Fibroblast of skin of right quadriceps (primary cell): ENCODE measurements at regions not wholly inside any gene's neighbourhood (a gene's known extent, or its start where the extent isn't known, plus 50 kb on each side); places are given as distances from the start of the nearest gene placed in this dataset.

Experiments
- DNase-seq: peaks from one replicate; pipeline ENCODE4 v3.0.0-alpha.2; 2013

DNA sequence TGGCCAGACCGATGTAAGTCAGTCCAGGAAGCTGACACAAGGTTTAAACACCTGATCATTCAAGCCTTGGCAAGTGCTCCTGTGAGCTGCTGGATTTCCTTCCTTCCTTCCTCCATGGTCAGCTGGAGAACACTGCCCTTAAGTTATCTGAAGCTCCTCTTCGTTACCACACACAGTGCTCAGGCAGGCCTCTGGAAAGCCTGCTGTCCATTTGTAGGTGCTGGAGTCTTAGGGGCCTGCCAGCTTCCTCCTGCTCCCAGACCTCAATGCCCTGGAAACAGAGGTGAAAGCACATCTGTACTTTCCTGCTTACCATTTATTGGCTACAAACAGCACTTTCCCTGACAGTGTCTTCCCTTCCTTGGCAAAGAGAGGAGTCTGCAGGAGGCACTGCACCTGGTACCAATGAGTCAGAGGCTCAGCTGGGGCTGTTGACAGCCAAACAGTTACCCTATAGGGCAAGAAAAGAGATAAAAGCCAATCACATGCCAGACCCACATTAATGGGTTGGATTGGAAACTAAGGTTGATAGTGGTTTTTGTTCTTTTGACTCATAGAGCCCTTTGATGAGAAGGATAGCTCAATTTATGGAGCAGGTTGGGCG lies 72.6 kb upstream of the PUM3 start:
- no peak for DNase-seq

DNA sequence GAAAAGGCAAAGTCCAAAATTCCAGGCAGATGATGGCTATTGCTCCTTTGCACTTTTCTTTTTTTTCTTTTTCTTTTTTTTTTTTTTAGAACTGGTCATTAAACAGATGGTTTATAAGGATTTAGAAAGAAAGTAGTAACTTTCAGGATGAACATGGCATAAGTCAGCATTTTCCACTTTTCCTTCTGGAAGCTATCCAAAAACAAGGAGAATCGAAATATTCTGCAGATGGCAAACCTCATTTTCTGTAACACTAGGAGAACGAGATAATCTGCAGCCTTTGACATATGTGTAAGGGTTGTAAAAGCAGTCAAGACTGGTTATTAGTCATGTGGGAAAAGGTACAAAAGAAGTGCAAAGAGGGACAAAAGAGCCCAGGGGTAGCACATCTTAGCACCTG lies 69.1 kb upstream of the PUM3 start:
- no peak for DNase-seq

DNA sequence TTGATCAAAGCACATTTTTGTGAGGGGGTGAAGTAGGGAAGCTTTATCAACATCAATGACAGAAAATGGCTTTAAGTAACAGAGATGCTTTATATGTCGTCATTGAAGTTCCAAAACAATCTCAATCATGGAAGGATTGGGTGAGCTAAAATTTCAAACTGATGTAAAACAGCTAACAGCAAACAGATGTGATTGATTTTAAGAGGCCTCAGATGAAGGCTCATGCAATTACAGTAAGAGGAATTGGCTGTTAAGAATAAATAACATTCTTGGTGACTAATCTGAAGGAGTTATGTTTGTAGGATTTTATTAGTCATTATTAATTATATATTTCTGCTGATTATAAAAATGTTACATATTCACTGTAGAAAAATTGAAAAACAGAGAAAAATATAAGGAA lies 63.5 kb upstream of the PUM3 start:
- peak; percentile 51 for DNase-seq

DNA sequence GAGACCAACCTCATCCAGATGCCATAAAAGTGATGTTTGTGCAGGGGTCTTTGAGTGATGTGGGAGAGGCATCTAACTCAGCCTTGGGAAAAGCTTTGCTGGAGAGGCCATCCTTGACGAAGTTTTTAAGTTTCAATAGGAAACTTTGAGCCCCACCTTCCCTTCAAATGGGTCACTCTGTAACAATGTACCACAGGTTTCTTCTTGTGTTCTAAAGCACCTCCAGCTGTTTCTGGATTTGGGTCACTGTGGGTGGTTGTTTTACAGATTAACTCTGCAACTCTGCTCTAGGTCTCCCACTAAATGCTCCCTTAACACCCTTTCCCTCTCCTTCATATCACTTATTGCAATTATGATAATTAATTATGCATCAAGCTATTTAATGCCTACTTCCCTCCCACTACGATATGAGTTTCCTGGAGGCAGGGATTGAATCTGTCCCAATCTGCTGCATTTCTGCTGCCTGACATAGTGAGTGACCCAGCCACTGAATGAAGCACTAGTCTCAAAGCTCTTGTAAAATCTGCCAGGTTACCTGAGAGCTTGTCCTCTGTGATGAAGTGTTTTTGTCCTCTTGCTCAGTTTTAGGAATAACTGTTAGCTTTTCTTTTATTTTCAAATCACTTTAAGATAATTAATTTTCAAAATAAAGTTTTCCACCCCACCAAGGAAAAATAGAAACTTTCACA lies 60.5 kb upstream of the PUM3 start:
- no peak for DNase-seq
